ENCODE measurements at regions not wholly inside any gene's neighbourhood (a gene's known extent, or its start where the extent isn't known, plus 50 kb on each side); places are given as distances from the start of the nearest gene placed in this dataset.

DNA sequence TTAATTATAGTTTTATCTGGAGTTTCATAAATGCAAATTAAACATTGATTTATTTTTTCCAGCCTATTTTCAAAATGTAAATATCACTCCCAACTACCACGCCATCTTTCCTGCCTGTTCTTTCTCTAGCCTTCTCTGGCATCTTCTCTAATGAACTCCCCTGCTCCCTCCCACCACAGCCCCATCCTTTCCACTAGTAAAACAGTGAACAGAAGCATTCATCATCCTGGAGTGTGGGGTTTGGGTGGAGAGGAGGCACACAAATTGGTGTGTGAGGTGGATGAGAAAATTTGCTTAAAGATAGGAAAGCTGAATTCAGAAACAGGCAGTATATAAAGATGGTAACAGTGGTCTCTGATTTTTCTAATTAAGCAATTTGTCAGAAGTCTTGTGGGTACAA lies 479.4 kb downstream of the ARL4A start:
- TF ChIP-seq, protein P1, sequence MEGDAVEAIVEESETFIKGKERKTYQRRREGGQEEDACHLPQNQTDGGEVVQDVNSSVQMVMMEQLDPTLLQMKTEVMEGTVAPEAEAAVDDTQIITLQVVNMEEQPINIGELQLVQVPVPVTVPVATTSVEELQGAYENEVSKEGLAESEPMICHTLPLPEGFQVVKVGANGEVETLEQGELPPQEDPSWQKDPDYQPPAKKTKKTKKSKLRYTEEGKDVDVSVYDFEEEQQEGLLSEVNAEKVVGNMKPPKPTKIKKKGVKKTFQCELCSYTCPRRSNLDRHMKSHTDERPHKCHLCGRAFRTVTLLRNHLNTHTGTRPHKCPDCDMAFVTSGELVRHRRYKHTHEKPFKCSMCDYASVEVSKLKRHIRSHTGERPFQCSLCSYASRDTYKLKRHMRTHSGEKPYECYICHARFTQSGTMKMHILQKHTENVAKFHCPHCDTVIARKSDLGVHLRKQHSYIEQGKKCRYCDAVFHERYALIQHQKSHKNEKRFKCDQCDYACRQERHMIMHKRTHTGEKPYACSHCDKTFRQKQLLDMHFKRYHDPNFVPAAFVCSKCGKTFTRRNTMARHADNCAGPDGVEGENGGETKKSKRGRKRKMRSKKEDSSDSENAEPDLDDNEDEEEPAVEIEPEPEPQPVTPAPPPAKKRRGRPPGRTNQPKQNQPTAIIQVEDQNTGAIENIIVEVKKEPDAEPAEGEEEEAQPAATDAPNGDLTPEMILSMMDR (IDR thresholded peaks at IDR 0.05; ENCODE audit: insufficient read depth, low read length) = no peak
- TF ChIP-seq POLR2AphosphoS5 (IDR thresholded peaks at IDR 0.05; ENCODE audit: low read depth) = no peak
